GM12891 (cell line): ENCODE measurements at regions not wholly inside any gene's neighbourhood (a gene's known extent, or its start where the extent isn't known, plus 50 kb on each side); places are given as distances from the start of the nearest gene placed in this dataset.
"Not testable (repeated sequence)": the region's sequence is repeated elsewhere in the genome, so short reads cannot be mapped to it uniquely, and the experiment has no call there.

ENCODE experiments used
- DNase-seq: peaks from one replicate; pipeline ENCODE4 v3.0.0; 2011; ENCODE audit warnings: low spot score; ENCODE audit not compliant: insufficient read length
- FAIRE-seq: peaks from 2 replicates; lab custom pipeline; 2011; peaks lifted over from hg19 to GRCh38; lab: Jason Lieb, UNC
- PAX5 ChIP-seq: IDR thresholded peaks from 2 replicates; pipeline ENCODE4 v1.6.1; 2011; ENCODE audit warnings: low read length, moderate library complexity, mild to moderate bottlenecking; ENCODE audit not compliant: insufficient read depth, severe bottlenecking
- POLR2A ChIP-seq: IDR thresholded peaks from 2 replicates; pipeline ENCODE4 v1.6.1; 2011; ENCODE audit warnings: low read depth, low read length, control low read depth
- POLR2AphosphoS5 ChIP-seq: IDR thresholded peaks from 2 replicates; pipeline ENCODE4 v1.6.1; 2011; ENCODE audit warnings: low read depth, low read length, control low read depth
- POU2F2 ChIP-seq: IDR thresholded peaks from 2 replicates; pipeline ENCODE4 v1.6.1; 2011; ENCODE audit warnings: low read depth, mild to moderate bottlenecking, control low read depth, low read length, moderate library complexity
- SPI1 ChIP-seq: IDR thresholded peaks from 2 replicates; pipeline ENCODE4 v1.6.1; 2011; ENCODE audit warnings: low read depth, low read length, control low read depth
- TAF1 ChIP-seq: IDR thresholded peaks from 2 replicates; pipeline ENCODE4 v1.6.1; 2011; ENCODE audit warnings: low read depth, low read length, control low read depth

GRCh38 chr1:91104712-91105111, 82.9 kb upstream of the ZNF644 start:
- FAIRE-seq: no peak
- no peak for DNase-seq
- TF ChIP-seq POU2F2 (no peak), POLR2A (no peak), POLR2AphosphoS5 (no peak), PAX5 (no peak)

- no peak for FAIRE-seq
- no peak for TF ChIP-seq POU2F2
- no peak for TF ChIP-seq POLR2AphosphoS5
- TF ChIP-seq TAF1: no peak
- TF ChIP-seq SPI1: no peak
- no peak for TF ChIP-seq POLR2A
- TF ChIP-seq PAX5: no peak
- DNase-seq: no peak
These were observed 79.5 kb upstream of the ZNF644 start for GRCh38 chr1:91101328-91101727.

- TF ChIP-seq TAF1 (no peak), POLR2AphosphoS5 (no peak)
- FAIRE-seq (peak; percentile 35), DNase-seq (no peak)
These were observed 78.1 kb upstream of the ZNF644 start for GRCh38 chr1:91099746-91100621.

GRCh38 chr1:91098299-91098906, 76.6 kb upstream of the ZNF644 start:
- no peak for FAIRE-seq
- no peak for DNase-seq
- no peak for TF ChIP-seq POLR2AphosphoS5
- TF ChIP-seq SPI1: no peak
- no peak for TF ChIP-seq POU2F2
- TF ChIP-seq PAX5: no peak
- no peak for TF ChIP-seq POLR2A
- TF ChIP-seq TAF1: no peak

- FAIRE-seq, DNase-seq: not testable (repeated sequence)
These were observed 73.5 kb upstream of the ZNF644 start for GRCh38 chr1:91095321-91095720.

- DNase-seq: no peak
- no peak for TF ChIP-seq TAF1
- TF ChIP-seq POLR2AphosphoS5: no peak
- no peak for TF ChIP-seq PAX5
- no peak for TF ChIP-seq POLR2A
- no peak for TF ChIP-seq SPI1
- no peak for TF ChIP-seq POU2F2
- no peak for FAIRE-seq
These were observed 70.7 kb upstream of the ZNF644 start for GRCh38 chr1:91092503-91092902.

- DNase-seq: no peak
- no peak for FAIRE-seq
- TF ChIP-seq TAF1 (no peak), POLR2A (no peak), SPI1 (no peak), POU2F2 (no peak), POLR2AphosphoS5 (no peak), PAX5 (no peak)
These were observed 70.0 kb upstream of the ZNF644 start for GRCh38 chr1:91091812-91092211.

GRCh38 chr1:91080650-91081049, 58.8 kb upstream of the ZNF644 start:
- TF ChIP-seq POU2F2 (no peak), POLR2AphosphoS5 (no peak), SPI1 (peak; percentile 16; the same call in 1 of the 2 replicates)
- FAIRE-seq (peak; percentile 16), DNase-seq (no peak)

GRCh38 chr1:91078859-91079258, 57.0 kb upstream of the ZNF644 start:
- no peak for FAIRE-seq
- no peak for DNase-seq

GRCh38 chr1:91076834-91077233, 55.0 kb upstream of the ZNF644 start:
- no peak for DNase-seq
- FAIRE-seq: no peak
- TF ChIP-seq POLR2AphosphoS5 (no peak), PAX5 (no peak), POU2F2 (no peak), TAF1 (no peak), SPI1 (no peak), POLR2A (no peak)

More at GRCh38 chr1:91078859-91079258, 57.0 kb upstream of the ZNF644 start:
- TF ChIP-seq POU2F2: no peak
- TF ChIP-seq POLR2A: no peak
- no peak for TF ChIP-seq TAF1
- no peak for TF ChIP-seq PAX5
- TF ChIP-seq POLR2AphosphoS5: no peak
- no peak for TF ChIP-seq SPI1
